ENCODE measurements at regions not wholly inside any gene's neighbourhood (a gene's known extent, or its start where the extent isn't known, plus 50 kb on each side); places are given as distances from the start of the nearest gene placed in this dataset.

DNA sequence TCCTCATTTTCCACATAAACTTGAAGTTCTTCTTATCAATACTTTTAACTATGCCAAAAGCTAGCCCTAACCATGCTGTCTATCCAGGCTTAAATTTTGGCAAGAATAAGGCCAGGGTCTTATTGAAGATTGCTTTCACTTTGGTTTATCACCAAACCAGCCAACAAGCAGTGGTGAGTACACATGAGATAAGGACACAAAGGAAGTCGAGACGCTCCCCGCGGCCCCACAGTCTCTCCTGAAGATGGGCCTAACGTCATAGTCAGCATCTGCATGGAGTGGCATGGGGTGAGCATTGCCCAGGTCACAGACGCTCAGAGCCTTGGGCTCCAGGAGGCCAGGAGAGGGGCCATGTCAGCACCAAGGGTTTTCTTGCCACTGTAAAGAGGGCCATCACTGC is 80.3 kb downstream of the ATPSCKMT start:
- ChIA-PET POLR2A (no interaction called here), CTCF (no interaction called here)

DNA sequence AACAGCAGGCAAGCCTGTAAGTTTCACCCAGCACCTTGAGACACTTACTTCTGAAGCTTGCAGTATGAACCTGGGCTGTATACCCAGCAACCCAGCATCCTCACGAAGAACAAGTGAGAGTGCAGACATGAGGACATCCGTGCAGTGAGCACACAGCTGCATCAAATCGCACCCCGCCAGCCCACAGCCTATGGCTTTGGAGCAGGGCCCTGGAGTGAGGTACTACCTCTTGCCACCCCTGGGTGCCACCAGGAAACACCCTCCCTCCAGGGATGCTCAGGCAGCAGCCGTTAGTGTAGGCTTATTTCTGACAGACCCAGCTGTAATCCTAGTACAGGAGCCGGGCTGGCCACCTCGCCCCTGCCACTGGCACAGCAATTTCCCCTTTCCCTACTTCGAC is 81.4 kb downstream of the ATPSCKMT start:
- DNase-seq (no peak), ATAC-seq (ENCODE audit: low read depth) (no peak)
- Mint-ChIP-seq H3K27ac (no peak overlapping the region), H3K4me3 (no peak overlapping the region), H3K27me3 (no peaks in the 10 kb centered on the region), H3K9me3 (ENCODE audit: insufficient read depth) (peaks cover 9% of the 10 kb centered on the region), H3K4me1 (no peaks in the 10 kb centered on the region)
- Histone ChIP-seq H2AFZ (ENCODE audit: insufficient read depth, low read depth, low read length, poor library complexity, severe bottlenecking) (no peak overlapping the region), H4K20me1 (ENCODE audit: control insufficient read depth, insufficient read depth, low read length, poor library complexity, severe bottlenecking) (no peaks in the 10 kb centered on the region), H3K9me3 (ENCODE audit: control extremely low read depth in 1 of 3, control insufficient read depth in 2 of 3, insufficient read depth in 1 of 3, low read length in 2 of 3) (peaks cover 0 to 4% (median 0%) of the 10 kb centered on the region in 3 donors), H3K4me2 (replicated peaks; ENCODE audit: low read depth, low read length, poor library complexity, severe bottlenecking) (no peak overlapping the region), H3K79me2 (ENCODE audit: control insufficient read depth, insufficient read depth, low read length) (no peaks in the 10 kb centered on the region), H3K27me3 (replicated peaks in 1 of 4; ENCODE audit: control extremely low read depth in 1 of 4, control insufficient read depth in 3 of 4, insufficient read depth in 4 of 4, low read length in 3 of 4) (no peaks in the 10 kb centered on the region), H3K9ac (ENCODE audit: low read length) (no peak overlapping the region), H3K36me3 (replicated peaks in 1 of 2; ENCODE audit: control extremely low read depth in 1 of 2, control insufficient read depth in 1 of 2, extremely low read depth in 1 of 2, insufficient read depth in 2 of 2, low read length in 1 of 2) (no peaks in the 10 kb centered on the region), H3K4me3 (ENCODE audit: control extremely low read depth in 1 of 5, extremely low read depth in 1 of 5, insufficient read depth in 1 of 5, low read depth in 2 of 5, low read length in 4 of 5) (no peak overlapping the region), H3K27ac (ENCODE audit: low read length in 2 of 2) (no peak overlapping the region), H3K4me1 (ENCODE audit: control insufficient read depth in 2 of 2, insufficient read depth in 2 of 2, low read length in 2 of 2) (no peaks in the 10 kb centered on the region)
- TF ChIP-seq EZH2 (IDR thresholded peaks at IDR 0.05; ENCODE audit: borderline replicate concordance, insufficient read depth, low read depth, low read length, poor library complexity, severe bottlenecking) (no peak), CTCF (IDR thresholded peaks at IDR 0.05) (no peak)
- WGBS (ENCODE audit: insufficient coverage) = 86% methylated on average over 7 of the region's 8 CpGs
- ChIA-PET POLR2A (no interaction called here), CTCF (no interaction called here)
- intact Hi-C loops (cut with micrococcal nuclease) = no loop called here

More for the DNA sequence above, 80.3 kb downstream of the ATPSCKMT start:
- Mint-ChIP-seq H3K4me1 (no peaks in the 10 kb centered on the region), H3K9me3 (ENCODE audit: insufficient read depth) (peaks cover 9% of the 10 kb centered on the region), H3K27ac (no peak overlapping the region), H3K4me3 (no peak overlapping the region), H3K27me3 (no peaks in the 10 kb centered on the region)
- TF ChIP-seq CTCF (IDR thresholded peaks at IDR 0.05) (no peak), EZH2 (IDR thresholded peaks at IDR 0.05; ENCODE audit: borderline replicate concordance, insufficient read depth, low read depth, low read length, poor library complexity, severe bottlenecking) (no peak)
- H3K36me3 ChIP-seq (replicated peaks in 1 of 2; ENCODE audit: control extremely low read depth in 1 of 2, control insufficient read depth in 1 of 2, extremely low read depth in 1 of 2, insufficient read depth in 2 of 2, low read length in 1 of 2) = no peaks in the 10 kb centered on the region
- H3K9me3 ChIP-seq (ENCODE audit: control extremely low read depth in 1 of 3, control insufficient read depth in 2 of 3, insufficient read depth in 1 of 3, low read length in 2 of 3) = peaks cover 0 to 4% (median 0%) of the 10 kb centered on the region in 3 donors
- no peak overlapping the region for H2AFZ ChIP-seq (ENCODE audit: insufficient read depth, low read depth, low read length, poor library complexity, severe bottlenecking)
- no peaks in the 10 kb centered on the region for H3K27me3 ChIP-seq (replicated peaks in 1 of 4; ENCODE audit: control extremely low read depth in 1 of 4, control insufficient read depth in 3 of 4, insufficient read depth in 4 of 4, low read length in 3 of 4)
- 93% methylated on average over 6 of the region's 6 CpGs for WGBS (ENCODE audit: insufficient coverage)
- no peaks in the 10 kb centered on the region for H3K4me1 ChIP-seq (ENCODE audit: control insufficient read depth in 2 of 2, insufficient read depth in 2 of 2, low read length in 2 of 2)
- no peaks in the 10 kb centered on the region for H3K79me2 ChIP-seq (ENCODE audit: control insufficient read depth, insufficient read depth, low read length)
- H3K4me3 ChIP-seq (ENCODE audit: control extremely low read depth in 1 of 5, extremely low read depth in 1 of 5, insufficient read depth in 1 of 5, low read depth in 2 of 5, low read length in 4 of 5) = no peak overlapping the region
- intact Hi-C loops (cut with micrococcal nuclease) = no loop called here
- ATAC-seq (ENCODE audit: low read depth) = no peak
- H3K4me2 ChIP-seq (replicated peaks; ENCODE audit: low read depth, low read length, poor library complexity, severe bottlenecking) = no peak overlapping the region
- DNase-seq = no peak
- H3K27ac ChIP-seq (ENCODE audit: low read length in 2 of 2) = no peak overlapping the region
- H4K20me1 ChIP-seq (ENCODE audit: control insufficient read depth, insufficient read depth, low read length, poor library complexity, severe bottlenecking) = no peaks in the 10 kb centered on the region
- no peak overlapping the region for H3K9ac ChIP-seq (ENCODE audit: low read length)

Measured in B cell (primary cell).